CD14-positive monocyte (primary cell): ENCODE measurements at regions not wholly inside any gene's neighbourhood (a gene's known extent, or its start where the extent isn't known, plus 50 kb on each side); places are given as distances from the start of the nearest gene placed in this dataset.

Experiments
- DNase-seq, 3 donors: peaks; one replicate each; pipeline ENCODE4 v3.0.0-alpha.2; 2011 to 2022
- H2AFZ ChIP-seq: 2 replicates; pipeline ENCODE4 v1.6.0; 2012; ENCODE audit warnings: mild to moderate bottlenecking, low read depth, low read length, inconsistent platforms; ENCODE audit not compliant: insufficient read depth, poor library complexity, severe bottlenecking
- H3K27ac ChIP-seq, 2 donors: 1 replicate in 1 of 2; 2 replicates in 1 of 2; pipeline ENCODE4 v1.5.1; 2012 to 2013; ENCODE audit warnings: low read length in 2 of 2, control low read depth in 1 of 2, inconsistent platforms in 1 of 2, low read depth in 1 of 2, mild to moderate bottlenecking in 1 of 2
- H3K27me3 ChIP-seq, 2 donors: one replicate each; pipeline versions ENCODE4 v1.6.0 to v1.6.1; 2011 to 2013; ENCODE audit warnings: low read length in 2 of 2; ENCODE audit not compliant: control insufficient read depth in 2 of 2, insufficient read depth in 2 of 2
- H3K36me3 ChIP-seq, 2 donors: replicated peaks in 1 of 2; 1 replicate in 1 of 2; 2 replicates in 1 of 2; pipeline versions ENCODE4 v1.5.1 to v1.6.1; 2012 to 2013; ENCODE audit warnings: low read length in 2 of 2, control low read depth in 1 of 2, inconsistent platforms in 1 of 2, mild to moderate bottlenecking in 1 of 2; ENCODE audit not compliant: insufficient read depth in 2 of 2, control insufficient read depth in 1 of 2
- H3K4me1 ChIP-seq, 2 donors: 1 replicate in 1 of 2; 2 replicates in 1 of 2; pipeline versions ENCODE4 v1.5.1 to v1.6.1; 2012 to 2013; ENCODE audit warnings: low read length in 2 of 2, control low read depth in 1 of 2, inconsistent platforms in 1 of 2, mild to moderate bottlenecking in 1 of 2, moderate library complexity in 1 of 2; ENCODE audit not compliant: insufficient read depth in 2 of 2, control insufficient read depth in 1 of 2
- H3K4me2 ChIP-seq: replicated peaks from 2 replicates; pipeline ENCODE3; 2012; ENCODE audit warnings: low read length, moderate library complexity, mild to moderate bottlenecking; ENCODE audit not compliant: poor library complexity, severe bottlenecking; ENCODE audit errors: extremely low read depth
- H3K4me3 ChIP-seq, 3 experiments: fragments of 200-600 bp in 1 of 3; sonication (generic) in 1 of 3; replicated peaks in 1 of 3; 1 replicate in 2 of 3; 2 replicates in 1 of 3; pipeline ENCODE4 v1.5.1; 2011 to 2013; ENCODE audit warnings: low read length in 3 of 3, mild to moderate bottlenecking in 3 of 3, control low read depth in 2 of 3, low read depth in 2 of 3, inconsistent platforms in 1 of 3, moderate library complexity in 1 of 3
- H3K79me2 ChIP-seq: 2 replicates; pipeline ENCODE4 v1.6.0; 2012; ENCODE audit warnings: mild to moderate bottlenecking, control low read depth, inconsistent platforms, low read length, moderate library complexity; ENCODE audit not compliant: insufficient read depth
- H3K9ac ChIP-seq: 2 replicates; pipeline ENCODE4 v1.6.0; 2017; ENCODE audit warnings: low read length, mild to moderate bottlenecking; ENCODE audit not compliant: insufficient read depth, poor library complexity, severe bottlenecking
- H3K9me3 ChIP-seq, 2 donors: replicated peaks in 1 of 2; 1 replicate in 1 of 2; 2 replicates in 1 of 2; pipeline versions ENCODE4 v1.5.1 to v1.6.1; 2012 to 2013; ENCODE audit warnings: low read length in 2 of 2, control low read depth in 1 of 2; ENCODE audit not compliant: control insufficient read depth in 1 of 2, insufficient read depth in 1 of 2
- H4K20me1 ChIP-seq: 2 replicates; pipeline ENCODE4 v1.6.0; 2012; ENCODE audit warnings: mild to moderate bottlenecking, low read length, control low read depth, moderate library complexity; ENCODE audit not compliant: insufficient read depth
- H3K27ac Mint-ChIP-seq, 7 donors: one replicate each; pipeline ENCODE4 v1.8.0; 2020; ENCODE audit warnings: mild to moderate bottlenecking in 7 of 7, mixed read lengths in 7 of 7, moderate library complexity in 6 of 7, inconsistent platforms in 2 of 7
- H3K27me3 Mint-ChIP-seq, 3 donors: one replicate each; pipeline ENCODE4 v1.8.0; 2021 to 2022; ENCODE audit warnings: low read depth in 3 of 3, mild to moderate bottlenecking in 3 of 3, mixed read lengths in 3 of 3, moderate library complexity in 3 of 3, inconsistent platforms in 1 of 3
- H3K36me3 Mint-ChIP-seq, 2 donors: one replicate each; pipeline ENCODE4 v1.8.0; 2020; ENCODE audit warnings: mixed read lengths in 2 of 2, inconsistent platforms in 1 of 2, mild to moderate bottlenecking in 1 of 2
- H3K4me1 Mint-ChIP-seq: one replicate; pipeline ENCODE4 v1.8.0; 2020; ENCODE audit warnings: mild to moderate bottlenecking, mixed read lengths
- H3K4me3 Mint-ChIP-seq, 2 donors: one replicate each; pipeline ENCODE4 v1.8.0; 2020; ENCODE audit warnings: mild to moderate bottlenecking in 2 of 2, mixed read lengths in 2 of 2, moderate library complexity in 1 of 2
- H3K9me3 Mint-ChIP-seq, 7 donors: one replicate each; pipeline ENCODE4 v1.8.0; 2020 to 2022; ENCODE audit warnings: mixed read lengths in 7 of 7, mild to moderate bottlenecking in 6 of 7, moderate library complexity in 6 of 7, inconsistent platforms in 2 of 7
- CTCF ChIP-seq: fragments of 200-600 bp; IDR thresholded peaks from one replicate; pipeline ENCODE4 v1.8.0; 2022; ENCODE audit warnings: antibody characterized with exemption, mild to moderate bottlenecking
- WGBS: methylation state at CpG from one replicate; pipeline ENCODE4 v1.1.5; 2013; ENCODE audit warnings: missing lambda C conversion rate; ENCODE audit not compliant: insufficient coverage; 5-methylcytosine and 5-hydroxymethylcytosine counted together
- intact Hi-C, 2 donors: fragments of 100-400 bp; cut with micrococcal nuclease; formaldehyde crosslinking; loops; one replicate each; pipeline versions ENCODE4 v1.15.0 to v1.15.1; 2023

- no peaks in the 10 kb centered on the region for H3K79me2 ChIP-seq
- 100% methylated on average over 2 of the region's 3 CpGs for WGBS
- H3K4me3 Mint-ChIP-seq: no peak overlapping the region
- no peaks in the 10 kb centered on the region for H3K9me3 ChIP-seq
- no peaks in the 10 kb centered on the region for H3K36me3 ChIP-seq
- H3K27ac ChIP-seq: no peak overlapping the region
- peaks cover 21 to 33% (median 23%) of the 10 kb centered on the region in 3 donors for H3K27me3 Mint-ChIP-seq
- no peak overlapping the region for H3K4me3 ChIP-seq
- H3K27ac Mint-ChIP-seq: no peak overlapping the region
- no peaks in the 10 kb centered on the region for H3K4me1 Mint-ChIP-seq
- no peak for DNase-seq
- TF ChIP-seq CTCF: no peak
- H2AFZ ChIP-seq: no peak overlapping the region
- no peak overlapping the region for H3K9ac ChIP-seq
- intact Hi-C loops: no loop called here
- H3K9me3 Mint-ChIP-seq: peaks cover 0 to 4% (median 0%) of the 10 kb centered on the region in 7 donors
- no peaks in the 10 kb centered on the region for H3K36me3 Mint-ChIP-seq
- no peaks in the 10 kb centered on the region for H4K20me1 ChIP-seq
- peaks cover 14 to 16% of the 10 kb centered on the region in 2 donors for H3K27me3 ChIP-seq
- no peaks in the 10 kb centered on the region for H3K4me1 ChIP-seq
- H3K4me2 ChIP-seq: no peak overlapping the region
These were observed 212.9 kb downstream of the MTX2 start for GRCh38 chr2:176482107-176482506.

GRCh38 chr2:176483476-176483875, 214.2 kb downstream of the MTX2 start:
- Histone ChIP-seq H3K79me2 (no peaks in the 10 kb centered on the region), H3K4me3 (no peak overlapping the region), H3K4me2 (no peak overlapping the region), H3K4me1 (no peaks in the 10 kb centered on the region), H3K9me3 (no peaks in the 10 kb centered on the region), H2AFZ (no peak overlapping the region), H3K27ac (no peak overlapping the region), H3K9ac (no peak overlapping the region), H3K36me3 (no peaks in the 10 kb centered on the region), H3K27me3 (peaks cover 14 to 18% of the 10 kb centered on the region in 2 donors), H4K20me1 (no peaks in the 10 kb centered on the region)
- intact Hi-C loops: no loop called here
- no peak overlapping the region for H3K27ac Mint-ChIP-seq
- no peaks in the 10 kb centered on the region for H3K36me3 Mint-ChIP-seq
- TF ChIP-seq CTCF: no peak
- H3K4me1 Mint-ChIP-seq: no peaks in the 10 kb centered on the region
- peaks cover 0 to 3% (median 2%) of the 10 kb centered on the region in 7 donors for H3K9me3 Mint-ChIP-seq
- no peak for DNase-seq
- no peak overlapping the region for H3K4me3 Mint-ChIP-seq
- 77% methylated on average over 5 of the region's 7 CpGs for WGBS
- peaks cover 30 to 40% (median 33%) of the 10 kb centered on the region in 3 donors for H3K27me3 Mint-ChIP-seq
